SK-N-SH (cell line): ENCODE measurements at regions not wholly inside any gene's neighbourhood (a gene's known extent, or its start where the extent isn't known, plus 50 kb on each side); places are given as distances from the start of the nearest gene placed in this dataset.

Experiments used
- MAX ChIP-seq: IDR thresholded peaks from 2 replicates; pipeline ENCODE4 v1.4.0; 2012; ENCODE audit warnings: low read depth
- NFIC ChIP-seq: IDR thresholded peaks from 2 replicates; pipeline ENCODE4 v1.4.0; 2012; ENCODE audit warnings: borderline replicate concordance
- POLR2AphosphoS5 ChIP-seq: IDR thresholded peaks from 2 replicates; pipeline ENCODE4 v1.6.1; 2012; ENCODE audit warnings: low read depth, low read length
- TF ChIP-seq, protein P1 (sequence below): fragments of 200-600 bp; sonication (generic); IDR thresholded peaks from 2 replicates; pipeline ENCODE4 v1.6.1; 2017; ENCODE audit warnings: antibody characterized with exemption, mild to moderate bottlenecking, moderate library complexity
- TF ChIP-seq, protein P2 (sequence below): IDR thresholded peaks from 2 replicates; pipeline ENCODE4 v1.6.1; 2012; ENCODE audit warnings: mild to moderate bottlenecking, low read depth, low read length, moderate library complexity

GRCh38 chr1:70909262-70909822, 138.3 kb downstream of the PTGER3 start:
- TF ChIP-seq, protein P1, sequence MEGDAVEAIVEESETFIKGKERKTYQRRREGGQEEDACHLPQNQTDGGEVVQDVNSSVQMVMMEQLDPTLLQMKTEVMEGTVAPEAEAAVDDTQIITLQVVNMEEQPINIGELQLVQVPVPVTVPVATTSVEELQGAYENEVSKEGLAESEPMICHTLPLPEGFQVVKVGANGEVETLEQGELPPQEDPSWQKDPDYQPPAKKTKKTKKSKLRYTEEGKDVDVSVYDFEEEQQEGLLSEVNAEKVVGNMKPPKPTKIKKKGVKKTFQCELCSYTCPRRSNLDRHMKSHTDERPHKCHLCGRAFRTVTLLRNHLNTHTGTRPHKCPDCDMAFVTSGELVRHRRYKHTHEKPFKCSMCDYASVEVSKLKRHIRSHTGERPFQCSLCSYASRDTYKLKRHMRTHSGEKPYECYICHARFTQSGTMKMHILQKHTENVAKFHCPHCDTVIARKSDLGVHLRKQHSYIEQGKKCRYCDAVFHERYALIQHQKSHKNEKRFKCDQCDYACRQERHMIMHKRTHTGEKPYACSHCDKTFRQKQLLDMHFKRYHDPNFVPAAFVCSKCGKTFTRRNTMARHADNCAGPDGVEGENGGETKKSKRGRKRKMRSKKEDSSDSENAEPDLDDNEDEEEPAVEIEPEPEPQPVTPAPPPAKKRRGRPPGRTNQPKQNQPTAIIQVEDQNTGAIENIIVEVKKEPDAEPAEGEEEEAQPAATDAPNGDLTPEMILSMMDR: no peak
- TF ChIP-seq MAX (no peak), POLR2AphosphoS5 (no peak), NFIC (no peak)
- TF ChIP-seq, protein P2, sequence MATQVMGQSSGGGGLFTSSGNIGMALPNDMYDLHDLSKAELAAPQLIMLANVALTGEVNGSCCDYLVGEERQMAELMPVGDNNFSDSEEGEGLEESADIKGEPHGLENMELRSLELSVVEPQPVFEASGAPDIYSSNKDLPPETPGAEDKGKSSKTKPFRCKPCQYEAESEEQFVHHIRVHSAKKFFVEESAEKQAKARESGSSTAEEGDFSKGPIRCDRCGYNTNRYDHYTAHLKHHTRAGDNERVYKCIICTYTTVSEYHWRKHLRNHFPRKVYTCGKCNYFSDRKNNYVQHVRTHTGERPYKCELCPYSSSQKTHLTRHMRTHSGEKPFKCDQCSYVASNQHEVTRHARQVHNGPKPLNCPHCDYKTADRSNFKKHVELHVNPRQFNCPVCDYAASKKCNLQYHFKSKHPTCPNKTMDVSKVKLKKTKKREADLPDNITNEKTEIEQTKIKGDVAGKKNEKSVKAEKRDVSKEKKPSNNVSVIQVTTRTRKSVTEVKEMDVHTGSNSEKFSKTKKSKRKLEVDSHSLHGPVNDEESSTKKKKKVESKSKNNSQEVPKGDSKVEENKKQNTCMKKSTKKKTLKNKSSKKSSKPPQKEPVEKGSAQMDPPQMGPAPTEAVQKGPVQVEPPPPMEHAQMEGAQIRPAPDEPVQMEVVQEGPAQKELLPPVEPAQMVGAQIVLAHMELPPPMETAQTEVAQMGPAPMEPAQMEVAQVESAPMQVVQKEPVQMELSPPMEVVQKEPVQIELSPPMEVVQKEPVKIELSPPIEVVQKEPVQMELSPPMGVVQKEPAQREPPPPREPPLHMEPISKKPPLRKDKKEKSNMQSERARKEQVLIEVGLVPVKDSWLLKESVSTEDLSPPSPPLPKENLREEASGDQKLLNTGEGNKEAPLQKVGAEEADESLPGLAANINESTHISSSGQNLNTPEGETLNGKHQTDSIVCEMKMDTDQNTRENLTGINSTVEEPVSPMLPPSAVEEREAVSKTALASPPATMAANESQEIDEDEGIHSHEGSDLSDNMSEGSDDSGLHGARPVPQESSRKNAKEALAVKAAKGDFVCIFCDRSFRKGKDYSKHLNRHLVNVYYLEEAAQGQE: no peak
